RPMI7951 (cell line): ENCODE measurements at regions not wholly inside any gene's neighbourhood (a gene's known extent, or its start where the extent isn't known, plus 50 kb on each side); places are given as distances from the start of the nearest gene placed in this dataset.
"Not testable (repeated sequence)": the region's sequence is repeated elsewhere in the genome, so short reads cannot be mapped to it uniquely, and the experiment has no call there.

Source experiments
- DNase-seq: peaks from one replicate; pipeline ENCODE4 v3.0.0-alpha.2; 2012; ENCODE audit warnings: low read depth

DNA sequence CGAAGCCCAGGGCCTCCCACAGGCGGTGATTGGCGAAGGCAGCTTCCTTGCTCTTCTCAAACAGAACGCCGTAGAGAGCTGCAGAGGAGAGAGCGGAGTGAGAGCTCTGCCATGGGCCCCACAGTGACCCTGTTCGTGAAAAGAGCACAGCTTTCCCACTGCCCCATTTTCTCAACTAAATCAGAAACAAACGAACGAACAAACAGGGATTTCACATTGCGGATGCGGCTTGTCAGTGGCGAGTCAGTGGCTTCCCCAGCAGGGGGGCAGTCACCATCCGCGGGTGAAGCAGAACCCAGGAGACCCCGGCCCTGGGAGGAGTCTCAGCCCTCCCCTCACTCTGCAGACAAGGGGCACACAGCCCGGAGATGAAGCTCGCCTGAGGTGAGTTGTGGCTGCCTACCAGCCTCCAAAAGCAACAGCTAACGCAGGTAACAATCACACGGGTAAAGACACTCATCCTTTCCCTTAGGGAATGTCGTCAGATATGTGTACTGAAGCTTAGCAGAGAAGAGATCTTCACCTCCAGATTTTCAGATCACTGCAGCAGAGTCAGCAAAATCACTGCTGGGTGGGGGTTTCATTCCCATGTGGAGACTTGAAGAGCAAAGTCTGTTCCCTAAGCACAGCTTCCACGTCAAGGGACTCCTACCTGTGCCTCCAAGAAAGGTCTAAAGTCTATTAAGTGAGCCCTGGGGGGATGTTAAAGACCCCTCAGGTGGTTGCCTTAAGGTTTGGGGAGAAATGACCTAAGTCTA is 51.2 kb upstream of the GPR31 start:
- no peak for DNase-seq

DNA sequence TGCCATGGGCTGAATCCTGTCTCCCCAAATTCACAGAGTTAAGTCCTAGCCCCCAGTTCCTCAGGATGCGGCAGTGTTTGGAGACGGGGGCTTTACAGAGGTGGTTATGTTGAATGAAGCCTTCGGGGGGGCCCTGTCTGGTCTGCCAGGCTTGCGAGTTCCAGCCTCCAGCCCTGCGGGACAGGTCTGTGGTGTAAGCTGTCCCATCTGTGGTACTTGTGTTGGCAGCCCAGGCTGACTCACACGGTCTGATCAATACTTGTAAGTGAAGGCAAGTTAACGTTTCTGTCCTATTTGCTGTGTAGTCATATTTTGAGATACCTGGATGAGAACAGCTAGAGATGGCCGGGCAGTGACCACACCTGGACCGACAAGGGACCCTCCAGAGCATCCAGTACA is 51.8 kb upstream of the GPR31 start:
- DNase-seq: no peak

- no peak for DNase-seq
These were observed 52.9 kb upstream of the GPR31 start for GRCh38 chr6:167210375-167211294.

GRCh38 chr6:167211295-167211648 is 53.5 kb upstream of the GPR31 start:
- DNase-seq: no peak

GRCh38 chr6:167211881-167212712 is 54.3 kb upstream of the GPR31 start:
- DNase-seq: no peak

- DNase-seq: no peak
These were observed 54.9 kb upstream of the GPR31 start for GRCh38 chr6:167212713-167213005.

- DNase-seq: no peak
These were observed 56.4 kb upstream of the GPR31 start for GRCh38 chr6:167214206-167214605.

DNA sequence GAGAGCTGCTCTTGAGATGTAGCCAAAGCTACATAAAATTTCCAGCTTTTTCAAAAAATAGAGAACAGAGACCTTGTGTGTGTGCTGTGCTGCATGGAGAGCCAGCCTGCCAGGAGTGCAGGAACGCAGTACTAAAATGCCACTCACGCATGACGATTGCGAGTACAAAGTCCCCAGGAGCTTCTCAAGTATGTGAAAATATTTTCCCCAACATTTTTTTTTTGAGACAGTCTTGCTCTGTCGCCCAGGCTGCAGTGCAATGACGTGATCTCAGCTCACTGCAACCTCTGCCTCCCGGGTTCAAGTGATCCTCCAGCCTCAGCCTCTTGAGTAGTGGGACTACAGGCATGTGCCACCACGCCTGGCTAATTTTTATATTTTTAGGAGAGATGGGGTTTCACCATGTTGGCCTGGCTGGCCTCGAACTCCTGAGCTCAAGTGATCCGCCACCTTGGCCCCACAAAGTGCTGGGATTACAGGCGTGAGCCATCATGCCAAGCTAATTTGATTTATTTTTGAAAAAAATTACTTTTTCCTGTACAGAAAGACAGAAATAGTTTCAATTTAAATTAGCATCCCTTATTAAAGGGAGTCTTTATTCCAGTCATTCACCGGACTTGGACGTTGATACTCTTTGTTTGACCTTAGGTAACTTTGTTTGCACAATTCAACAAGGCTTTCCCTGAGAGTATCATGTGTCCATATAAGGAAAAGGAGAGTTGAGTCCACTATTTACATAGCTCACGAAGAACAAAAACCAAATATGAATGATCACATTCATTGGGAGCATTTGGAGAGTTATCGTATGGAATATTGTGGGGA is 57.9 kb upstream of the GPR31 start:
- not testable (repeated sequence) for DNase-seq

- not testable (repeated sequence) for DNase-seq
These were observed 58.7 kb upstream of the GPR31 start for GRCh38 chr6:167216390-167217050.

- DNase-seq: not testable (repeated sequence)
These were observed 59.3 kb upstream of the GPR31 start for GRCh38 chr6:167217073-167217472.

- DNase-seq: peak; percentile 29
These were observed 60.4 kb upstream of the GPR31 start for GRCh38 chr6:167217951-167218759.

DNA sequence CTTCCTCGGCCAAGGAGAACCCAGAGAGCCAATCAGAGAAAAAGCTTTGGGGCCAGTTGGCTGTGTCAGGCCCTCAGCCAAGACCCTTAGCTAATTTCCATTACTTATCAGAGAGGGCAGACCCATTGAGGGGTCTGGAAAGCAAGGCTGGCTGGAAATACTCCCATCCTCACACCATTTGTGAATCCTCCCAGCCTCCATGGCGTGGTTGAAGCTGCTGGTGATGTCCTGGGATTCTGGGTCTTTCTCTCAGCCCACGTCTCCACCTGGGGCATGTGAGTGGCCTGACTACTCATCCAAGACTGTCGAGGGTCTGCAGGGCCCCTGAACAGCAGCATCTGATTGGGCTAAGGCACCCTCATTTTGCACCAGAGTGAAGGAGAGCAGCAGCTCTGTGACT is 61.3 kb upstream of the GPR31 start:
- DNase-seq: not testable (repeated sequence)

DNA sequence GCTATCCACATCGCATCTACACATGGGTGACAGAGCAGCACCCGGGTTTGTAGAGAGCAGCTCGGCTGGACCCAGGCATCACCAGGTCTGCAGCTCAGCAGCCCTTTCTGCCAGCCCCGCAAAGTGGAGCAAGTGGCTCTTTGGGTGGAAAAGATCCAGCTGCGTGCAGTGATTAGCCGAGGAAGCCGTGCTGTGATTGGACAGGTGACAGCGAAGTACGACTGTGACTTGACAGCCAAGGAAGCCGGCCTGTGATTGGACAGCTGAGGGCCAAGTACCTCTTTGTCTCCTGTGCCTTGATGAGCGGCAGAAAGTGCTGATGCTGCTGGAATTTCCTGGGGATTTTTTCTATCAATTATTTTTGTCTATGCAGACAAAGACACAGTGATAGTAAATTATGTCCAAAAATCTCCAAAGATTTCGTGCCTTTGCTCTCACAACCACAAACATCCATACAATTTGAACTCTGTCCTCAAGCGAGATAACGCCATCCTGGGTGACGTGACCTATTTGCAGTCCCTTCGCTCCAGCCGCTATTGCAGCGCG is 62.3 kb upstream of the GPR31 start:
- DNase-seq: no peak

- DNase-seq: no peak
These were observed 63.8 kb upstream of the GPR31 start for GRCh38 chr6:167221400-167222201.

DNA sequence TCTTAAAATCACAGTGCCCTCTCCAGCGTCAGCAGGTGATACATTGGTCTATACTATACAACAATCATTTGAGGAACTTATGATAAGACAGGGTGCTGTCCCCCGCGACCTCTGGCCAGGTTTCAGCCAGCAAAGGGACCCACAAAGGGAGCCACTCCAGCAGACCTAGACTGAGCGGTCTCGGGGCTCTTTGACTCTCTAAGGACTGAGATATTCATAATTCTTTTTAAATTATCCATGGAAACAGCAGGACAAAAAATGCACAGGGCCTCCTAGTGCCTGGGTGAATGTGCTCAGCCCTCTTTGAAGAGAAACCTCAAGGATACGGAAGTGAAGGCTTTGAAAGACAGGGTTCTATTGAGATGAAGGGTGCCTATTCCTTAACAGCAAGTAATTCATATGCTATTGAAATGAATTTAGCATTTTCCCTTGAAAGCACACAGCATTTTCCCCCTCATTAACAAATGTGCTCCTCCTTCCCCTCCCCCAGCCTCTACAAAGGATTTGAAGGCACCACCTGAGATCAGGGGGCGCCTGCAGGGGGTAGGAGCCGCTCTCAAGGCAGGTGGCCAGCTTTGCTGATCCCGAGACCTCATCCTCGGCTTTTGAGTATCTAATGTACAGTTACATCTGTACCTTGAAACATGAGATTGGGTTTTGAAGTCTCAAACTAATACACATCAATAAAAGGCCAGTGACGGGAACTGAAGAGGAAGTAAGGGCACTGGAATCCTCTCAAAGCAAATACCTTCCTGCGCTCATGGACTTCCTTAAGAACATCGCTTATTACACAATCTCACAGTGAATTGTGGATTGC is 65.3 kb upstream of the UNC93A start:
- not testable (repeated sequence) for DNase-seq

DNA sequence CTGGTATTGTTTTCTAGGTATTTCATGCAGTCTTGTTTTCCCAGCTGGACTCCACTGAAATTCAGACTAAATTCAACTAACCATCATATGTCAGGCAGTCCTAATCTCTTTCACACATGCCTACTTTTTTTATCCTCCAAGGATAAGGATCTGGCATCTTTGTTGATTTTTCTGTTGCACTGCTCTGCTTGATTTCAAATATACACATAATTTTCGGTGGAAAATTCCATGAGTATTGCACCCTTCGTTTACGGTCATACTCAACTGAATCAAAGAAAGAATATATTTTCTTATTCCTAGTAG is 64.8 kb upstream of the UNC93A start:
- DNase-seq: no peak

DNA sequence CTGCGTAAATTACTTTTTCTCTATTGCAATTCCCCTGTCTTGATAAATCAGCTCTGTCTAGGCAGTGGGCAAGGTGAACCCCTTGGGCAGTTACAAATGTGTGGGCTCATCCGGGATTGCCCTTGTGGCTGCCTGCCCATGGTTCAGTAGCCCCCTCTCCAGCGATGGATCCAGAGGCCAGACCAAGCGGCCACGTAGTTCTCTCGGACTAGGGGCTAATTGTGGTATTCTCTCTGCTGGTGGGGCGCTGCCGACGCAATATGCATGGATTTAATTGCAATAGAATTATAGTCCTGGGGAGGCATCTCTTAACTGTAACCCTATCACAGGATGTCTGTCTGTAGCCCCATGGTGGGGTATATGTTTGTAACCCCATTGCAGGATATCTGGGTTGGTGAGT is 64.3 kb upstream of the UNC93A start:
- DNase-seq: no peak

- no peak for DNase-seq
These were observed 63.1 kb upstream of the UNC93A start for GRCh38 chr6:167227984-167228383.
